Tibial nerve (tissue), 3 donors: ENCODE measurements at regions not wholly inside any gene's neighbourhood (a gene's known extent, or its start where the extent isn't known, plus 50 kb on each side); places are given as distances from the start of the nearest gene placed in this dataset.

Experiments used
- POLR2A ChIP-seq, 2 donors: fragments of 450-650 bp; IDR thresholded peaks; one replicate each; pipeline ENCODE4 v1.6.1; 2017; ENCODE audit warnings: antibody characterized with exemption in 2 of 2, mild to moderate bottlenecking in 2 of 2, moderate library complexity in 2 of 2
- TF ChIP-seq, protein P1 (sequence below), 5 experiments: fragments of 200-600 bp in 3 of 5; fragments of 450-650 bp in 2 of 5; sonication (generic) in 3 of 5; IDR thresholded peaks; one replicate each; pipeline ENCODE4 v1.5.1; 2016 to 2019; ENCODE audit warnings: antibody characterized with exemption in 5 of 5, mild to moderate bottlenecking in 3 of 5, moderate library complexity in 2 of 5

- TF ChIP-seq, protein P1, sequence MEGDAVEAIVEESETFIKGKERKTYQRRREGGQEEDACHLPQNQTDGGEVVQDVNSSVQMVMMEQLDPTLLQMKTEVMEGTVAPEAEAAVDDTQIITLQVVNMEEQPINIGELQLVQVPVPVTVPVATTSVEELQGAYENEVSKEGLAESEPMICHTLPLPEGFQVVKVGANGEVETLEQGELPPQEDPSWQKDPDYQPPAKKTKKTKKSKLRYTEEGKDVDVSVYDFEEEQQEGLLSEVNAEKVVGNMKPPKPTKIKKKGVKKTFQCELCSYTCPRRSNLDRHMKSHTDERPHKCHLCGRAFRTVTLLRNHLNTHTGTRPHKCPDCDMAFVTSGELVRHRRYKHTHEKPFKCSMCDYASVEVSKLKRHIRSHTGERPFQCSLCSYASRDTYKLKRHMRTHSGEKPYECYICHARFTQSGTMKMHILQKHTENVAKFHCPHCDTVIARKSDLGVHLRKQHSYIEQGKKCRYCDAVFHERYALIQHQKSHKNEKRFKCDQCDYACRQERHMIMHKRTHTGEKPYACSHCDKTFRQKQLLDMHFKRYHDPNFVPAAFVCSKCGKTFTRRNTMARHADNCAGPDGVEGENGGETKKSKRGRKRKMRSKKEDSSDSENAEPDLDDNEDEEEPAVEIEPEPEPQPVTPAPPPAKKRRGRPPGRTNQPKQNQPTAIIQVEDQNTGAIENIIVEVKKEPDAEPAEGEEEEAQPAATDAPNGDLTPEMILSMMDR (IDR thresholded peaks at IDR 0.05): no peak
- TF ChIP-seq POLR2A (IDR thresholded peaks at IDR 0.05): no peak
Observed at GRCh38 chr2:59824314-59824713, 729.1 kb downstream of the BCL11A start.
